ENCODE measurements at regions not wholly inside any gene's neighbourhood (a gene's known extent, or its start where the extent isn't known, plus 50 kb on each side); places are given as distances from the start of the nearest gene placed in this dataset.

DNA sequence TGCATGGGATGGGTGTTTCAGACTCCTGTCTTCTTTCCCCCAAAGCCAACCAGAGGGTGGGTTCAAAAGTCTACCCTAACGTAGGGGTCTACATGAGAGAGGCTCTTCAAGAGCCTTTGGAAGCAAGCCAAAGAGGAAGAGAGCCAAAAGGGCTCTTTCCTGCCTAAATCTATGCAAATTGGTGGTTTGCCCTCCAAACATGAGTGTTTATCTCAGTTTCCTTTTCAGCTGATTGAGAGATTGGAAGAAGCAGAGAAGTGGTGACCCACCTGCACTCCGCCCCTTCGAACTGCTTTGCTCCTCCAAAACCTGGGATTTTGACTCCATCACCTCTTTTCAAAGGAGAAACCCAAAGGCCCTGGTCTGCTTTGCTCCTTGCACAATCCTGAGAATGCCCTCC, 65.4 kb upstream of the MAF start:
- Histone ChIP-seq H3K9me3 (ENCODE audit: control insufficient read depth, insufficient read depth, low read length) (peaks cover 4% of the 10 kb centered on the region; the same call in 1 of the 2 replicates), H3K27me3 (ENCODE audit: control insufficient read depth, insufficient read depth, low read length) (no peaks in the 10 kb centered on the region), H3K4me3 (ENCODE audit: low read depth, low read length) (no peak overlapping the region), H3K27ac (ENCODE audit: low read depth, low read length) (no peak overlapping the region)
- ChIA-PET CTCF (no interaction called here), POLR2A (no interaction called here)
- TF ChIP-seq, protein P1, sequence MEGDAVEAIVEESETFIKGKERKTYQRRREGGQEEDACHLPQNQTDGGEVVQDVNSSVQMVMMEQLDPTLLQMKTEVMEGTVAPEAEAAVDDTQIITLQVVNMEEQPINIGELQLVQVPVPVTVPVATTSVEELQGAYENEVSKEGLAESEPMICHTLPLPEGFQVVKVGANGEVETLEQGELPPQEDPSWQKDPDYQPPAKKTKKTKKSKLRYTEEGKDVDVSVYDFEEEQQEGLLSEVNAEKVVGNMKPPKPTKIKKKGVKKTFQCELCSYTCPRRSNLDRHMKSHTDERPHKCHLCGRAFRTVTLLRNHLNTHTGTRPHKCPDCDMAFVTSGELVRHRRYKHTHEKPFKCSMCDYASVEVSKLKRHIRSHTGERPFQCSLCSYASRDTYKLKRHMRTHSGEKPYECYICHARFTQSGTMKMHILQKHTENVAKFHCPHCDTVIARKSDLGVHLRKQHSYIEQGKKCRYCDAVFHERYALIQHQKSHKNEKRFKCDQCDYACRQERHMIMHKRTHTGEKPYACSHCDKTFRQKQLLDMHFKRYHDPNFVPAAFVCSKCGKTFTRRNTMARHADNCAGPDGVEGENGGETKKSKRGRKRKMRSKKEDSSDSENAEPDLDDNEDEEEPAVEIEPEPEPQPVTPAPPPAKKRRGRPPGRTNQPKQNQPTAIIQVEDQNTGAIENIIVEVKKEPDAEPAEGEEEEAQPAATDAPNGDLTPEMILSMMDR (IDR thresholded peaks at IDR 0.05; ENCODE audit: low read depth, low read length), result no peak
- no peak for DNase-seq (ENCODE audit: low read depth, low spot score)

DNA sequence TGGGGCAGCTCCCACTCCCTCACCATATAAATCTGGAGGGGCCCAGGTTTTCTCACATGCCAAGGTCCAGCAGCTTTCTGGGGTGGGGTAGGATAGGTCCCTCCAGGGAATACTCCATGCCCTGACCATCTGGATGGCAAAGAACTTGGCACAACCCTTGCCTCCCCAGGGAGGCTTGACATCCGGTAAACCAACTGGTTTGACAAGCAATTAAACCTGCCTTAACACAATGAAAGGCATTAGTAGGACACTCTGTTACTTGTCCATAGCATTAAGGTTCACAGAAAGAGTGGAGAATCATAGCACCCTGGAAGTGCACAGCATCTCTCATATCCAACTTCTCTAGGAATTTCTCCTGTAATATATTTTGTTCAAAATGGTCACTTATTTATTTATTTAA, 63.9 kb upstream of the MAF start:
- Histone ChIP-seq H3K9me3 (ENCODE audit: control insufficient read depth, insufficient read depth, low read length) (peaks cover 4% of the 10 kb centered on the region; the same call in 1 of the 2 replicates), H3K27me3 (ENCODE audit: control insufficient read depth, insufficient read depth, low read length) (no peaks in the 10 kb centered on the region), H3K27ac (ENCODE audit: low read depth, low read length) (no peak overlapping the region), H3K4me3 (ENCODE audit: low read depth, low read length) (no peak overlapping the region)
- no peak for DNase-seq (ENCODE audit: low read depth, low spot score)
- ChIA-PET POLR2A (no interaction called here), CTCF (no interaction called here)
- TF ChIP-seq, protein P1 (IDR thresholded peaks at IDR 0.05; ENCODE audit: low read depth, low read length), result no peak

DNA sequence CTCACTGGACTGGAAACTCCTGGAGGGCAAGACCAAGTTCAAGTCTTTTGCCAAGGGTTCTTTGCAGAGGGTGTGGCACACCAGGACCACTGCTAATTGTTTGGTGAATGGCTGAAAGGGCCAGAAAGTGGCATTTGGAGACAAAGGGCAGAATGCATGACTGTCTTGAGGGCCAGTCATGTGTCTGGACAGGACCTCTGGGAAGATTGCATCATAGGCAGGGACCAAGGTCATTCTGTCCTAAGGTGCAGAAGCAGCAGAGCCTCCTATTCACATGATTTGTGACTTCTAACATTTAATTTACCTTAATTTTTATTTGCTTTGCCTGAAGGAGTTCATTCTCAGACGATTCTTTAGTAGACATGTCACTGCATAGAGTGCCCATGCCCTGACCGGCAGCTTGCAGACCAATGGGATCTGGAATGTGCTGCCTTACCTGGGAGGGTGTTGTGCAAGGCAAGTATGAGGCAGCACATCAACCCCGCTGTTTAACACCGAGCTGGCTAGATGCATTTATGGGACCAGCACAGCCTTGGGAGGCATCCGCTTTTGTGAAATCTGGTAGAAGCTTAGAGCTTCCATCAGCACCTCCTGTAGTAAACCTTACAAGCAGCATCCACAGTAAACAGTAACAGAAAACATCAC, 62.3 kb upstream of the MAF start:
- peaks cover 4% of the 10 kb centered on the region; the same call in 1 of the 2 replicates for H3K9me3 ChIP-seq (ENCODE audit: control insufficient read depth, insufficient read depth, low read length)
- no peaks in the 10 kb centered on the region for H3K27me3 ChIP-seq (ENCODE audit: control insufficient read depth, insufficient read depth, low read length)
- no peak for DNase-seq (ENCODE audit: low read depth, low spot score)
- H3K27ac ChIP-seq (ENCODE audit: low read depth, low read length), result no peak overlapping the region
- ChIA-PET CTCF (no interaction called here), POLR2A (no interaction called here)
- TF ChIP-seq, protein P1 (IDR thresholded peaks at IDR 0.05; ENCODE audit: low read depth, low read length), result no peak
- H3K4me3 ChIP-seq (ENCODE audit: low read depth, low read length), result no peak overlapping the region

DNA sequence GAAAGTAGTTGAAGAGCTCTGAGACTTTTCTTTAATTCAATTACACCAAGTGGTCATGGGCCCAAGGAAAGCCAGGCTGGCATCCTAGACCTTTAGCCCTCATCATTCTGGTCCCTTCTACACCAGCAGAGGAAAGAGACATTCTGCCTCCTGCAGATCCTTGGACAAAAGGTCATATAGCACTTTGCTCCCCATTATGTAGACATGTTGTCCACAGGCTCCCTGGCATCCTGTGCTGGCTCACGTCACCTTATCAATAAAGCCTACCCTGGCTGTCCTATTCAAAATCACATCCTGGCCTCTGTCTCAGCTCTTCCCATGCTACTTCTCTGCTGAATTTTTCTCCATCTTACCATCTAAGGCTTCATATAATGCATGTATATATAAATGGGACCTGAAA, 61.6 kb upstream of the MAF start:
- ChIA-PET POLR2A (no interaction called here), CTCF (no interaction called here)
- DNase-seq (ENCODE audit: low read depth, low spot score), result no peak
- peaks cover 4% of the 10 kb centered on the region; the same call in 1 of the 2 replicates for H3K9me3 ChIP-seq (ENCODE audit: control insufficient read depth, insufficient read depth, low read length)
- no peak overlapping the region for H3K4me3 ChIP-seq (ENCODE audit: low read depth, low read length)
- TF ChIP-seq, protein P1 (IDR thresholded peaks at IDR 0.05; ENCODE audit: low read depth, low read length), result no peak
- H3K27me3 ChIP-seq (ENCODE audit: control insufficient read depth, insufficient read depth, low read length), result no peaks in the 10 kb centered on the region
- H3K27ac ChIP-seq (ENCODE audit: low read depth, low read length), result no peak overlapping the region

DNA sequence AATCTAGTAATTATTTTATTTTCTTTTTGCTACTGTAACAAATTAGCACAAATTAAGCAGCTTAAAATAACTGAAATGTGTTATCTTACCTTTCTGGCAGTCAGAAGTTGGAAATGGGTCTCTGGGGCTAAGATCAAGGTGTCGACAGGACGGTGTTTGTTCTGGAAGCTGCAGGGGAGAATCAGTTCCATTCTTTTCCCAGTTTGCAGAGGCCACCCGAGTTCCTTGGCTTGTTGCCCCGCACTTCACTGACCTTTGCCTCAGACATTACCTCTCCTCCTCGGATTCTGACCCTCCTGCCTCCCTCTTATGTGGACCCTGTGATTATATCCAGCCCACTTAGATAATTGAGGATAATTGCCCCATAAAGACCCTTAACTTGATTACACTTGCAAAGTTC, 61.0 kb upstream of the MAF start:
- DNase-seq (ENCODE audit: low read depth, low spot score), result no peak
- Histone ChIP-seq H3K27ac (ENCODE audit: low read depth, low read length) (no peak overlapping the region), H3K4me3 (ENCODE audit: low read depth, low read length) (no peak overlapping the region), H3K27me3 (ENCODE audit: control insufficient read depth, insufficient read depth, low read length) (no peaks in the 10 kb centered on the region), H3K9me3 (ENCODE audit: control insufficient read depth, insufficient read depth, low read length) (peaks cover 4% of the 10 kb centered on the region; the same call in 1 of the 2 replicates)
- CTCF ChIA-PET, result no interaction called here
- POLR2A ChIA-PET, result no interaction called here
- TF ChIP-seq, protein P1 (IDR thresholded peaks at IDR 0.05; ENCODE audit: low read depth, low read length), result no peak
